H1 (cell line): ENCODE measurements at regions not wholly inside any gene's neighbourhood (a gene's known extent, or its start where the extent isn't known, plus 50 kb on each side); places are given as distances from the start of the nearest gene placed in this dataset.

ENCODE experiments used
- CTCF ChIA-PET: fragments of 300-600 bp; sonication (Branson Sonifier 250); formaldehyde crosslinking; loops from one replicate; lab custom pipeline; 2021; ENCODE audit not compliant: partially characterized antibody; lab: Charles Lee
- POLR2A ChIA-PET: fragments of 300-600 bp; sonication (Branson Sonifier 250); formaldehyde crosslinking; loops from one replicate; lab custom pipeline; 2021; ENCODE audit warnings: inconsistent platforms; ENCODE audit not compliant: partially characterized antibody; lab: Charles Lee
- DNase-seq, 2 experiments: peaks; one replicate each; pipeline versions ENCODE4 v3.0.0 to v3.0.0-alpha.2; 2010 to 2022; ENCODE audit warnings: low spot score in 2 of 2, low read depth in 1 of 2, mixed read lengths in 1 of 2
- FAIRE-seq: peaks from 2 replicates; lab custom pipeline; 2011; peaks lifted over from hg19 to GRCh38; lab: Jason Lieb, UNC
- H2AFZ ChIP-seq: 2 replicates; pipeline ENCODE4 v1.8.1; 2012; ENCODE audit warnings: low read length, inconsistent platforms
- H2AK5ac ChIP-seq: 2 replicates; pipeline ENCODE4 v1.6.1; 2013; ENCODE audit warnings: low read depth, low read length
- H2BK120ac ChIP-seq: replicated peaks from 2 replicates; pipeline ENCODE3; 2013; ENCODE audit warnings: low read depth, low read length, inconsistent platforms
- H2BK12ac ChIP-seq: 2 replicates; pipeline ENCODE4 v1.6.1; 2013; ENCODE audit warnings: low read depth, low read length
- H2BK15ac ChIP-seq: 2 replicates; pipeline ENCODE4 v1.6.1; 2013; ENCODE audit warnings: low read length
- H2BK20ac ChIP-seq: 2 replicates; pipeline ENCODE4 v1.6.1; 2013; ENCODE audit warnings: low read length
- H2BK5ac ChIP-seq: 2 replicates; pipeline ENCODE4 v1.6.1; 2013; ENCODE audit warnings: low read depth, low read length
- H3K14ac ChIP-seq: 2 replicates; pipeline ENCODE4 v1.6.1; 2013; ENCODE audit warnings: inconsistent platforms; ENCODE audit not compliant: insufficient read length
- H3K18ac ChIP-seq: 2 replicates; pipeline ENCODE4 v1.6.1; 2013; ENCODE audit warnings: low read length; ENCODE audit errors: extremely low read depth
- H3K23ac ChIP-seq: 2 replicates; pipeline ENCODE4 v1.6.1; 2013; ENCODE audit warnings: inconsistent platforms; ENCODE audit not compliant: insufficient read length
- H3K23me2 ChIP-seq: 2 replicates; pipeline ENCODE4 v1.6.1; 2013; ENCODE audit warnings: low read depth, low read length
- H3K27ac ChIP-seq: 2 replicates; pipeline ENCODE4 v1.6.1; 2011; ENCODE audit warnings: low read depth, low read length, inconsistent platforms
- H3K27me3 ChIP-seq, 4 experiments: replicated peaks in 1 of 4; 1 replicate in 1 of 4; 2 replicates in 3 of 4; pipeline versions ENCODE4 v1.6.1 to v1.8.1; 2011 to 2013; ENCODE audit warnings: low read length in 3 of 4, mild to moderate bottlenecking in 3 of 4, inconsistent platforms in 2 of 4, mixed read lengths in 2 of 4, moderate library complexity in 1 of 4; ENCODE audit not compliant: control insufficient read depth in 3 of 4, insufficient read depth in 3 of 4; ENCODE audit errors: extremely low read depth in 1 of 4
- H3K36me3 ChIP-seq, 4 experiments: 2 replicates each; pipeline versions ENCODE4 v1.6.1 to v1.8.1; 2011 to 2013; ENCODE audit warnings: mild to moderate bottlenecking in 4 of 4, low read length in 3 of 4, moderate library complexity in 2 of 4, control low read depth in 1 of 4, inconsistent platforms in 1 of 4; ENCODE audit not compliant: insufficient read depth in 4 of 4, control insufficient read depth in 2 of 4
- H3K4ac ChIP-seq: replicated peaks from 2 replicates; pipeline ENCODE3; 2013; ENCODE audit warnings: low read length, low read depth, mixed read lengths, inconsistent platforms; ENCODE audit not compliant: insufficient read length
- H3K4me1 ChIP-seq, 4 experiments: replicated peaks in 1 of 4; 1 replicate in 1 of 4; 2 replicates in 3 of 4; pipeline versions ENCODE4 v1.6.1 to v1.8.1; 2011 to 2013; ENCODE audit warnings: low read length in 3 of 4, inconsistent platforms in 2 of 4, mixed read lengths in 1 of 4; ENCODE audit not compliant: insufficient read depth in 4 of 4, control insufficient read depth in 3 of 4
- H3K4me2 ChIP-seq, 2 experiments: 2 replicates each; pipeline versions ENCODE4 v1.6.1 to v1.8.1; 2011 to 2013; ENCODE audit warnings: low read depth in 2 of 2, low read length in 2 of 2, control low read depth in 1 of 2, inconsistent platforms in 1 of 2, mild to moderate bottlenecking in 1 of 2; ENCODE audit not compliant: insufficient read depth in 1 of 2
- H3K4me3 ChIP-seq, 4 experiments: fragments of 200-600, 300-600 bp in 1 of 4; sonication (generic), shearing (Covaris generic), sonication (Bioruptor Twin) in 1 of 4; 2 replicates each; pipeline versions ENCODE4 v1.5.1 to v1.8.1; 2011 to 2016; ENCODE audit warnings: low read length in 4 of 4, low read depth in 3 of 4, control low read depth in 2 of 4, inconsistent platforms in 2 of 4, mild to moderate bottlenecking in 2 of 4, mixed read lengths in 1 of 4, moderate library complexity in 1 of 4; ENCODE audit not compliant: insufficient read depth in 2 of 4; ENCODE audit errors: extremely low read depth in 1 of 4
- H3K56ac ChIP-seq: replicated peaks from 2 replicates; pipeline ENCODE3; 2013; ENCODE audit warnings: low read depth, mild to moderate bottlenecking, mixed read lengths, low read length, inconsistent platforms; ENCODE audit not compliant: insufficient read length
- H3K79me1 ChIP-seq: 2 replicates; pipeline ENCODE4 v1.6.1; 2013; ENCODE audit warnings: low read depth, low read length, control low read depth
- H3K79me2 ChIP-seq, 2 experiments: 2 replicates each; pipeline versions ENCODE4 v1.6.1 to v1.8.1; 2012 to 2013; ENCODE audit warnings: low read length in 2 of 2, mild to moderate bottlenecking in 2 of 2, inconsistent platforms in 1 of 2; ENCODE audit not compliant: insufficient read depth in 2 of 2, control insufficient read depth in 1 of 2
- H3K9ac ChIP-seq, 4 experiments: replicated peaks in 1 of 4; 1 replicate in 1 of 4; 2 replicates in 3 of 4; pipeline versions ENCODE4 v1.6.1 to v1.8.1; 2011 to 2013; ENCODE audit warnings: low read depth in 3 of 4, low read length in 3 of 4, control low read depth in 2 of 4, mild to moderate bottlenecking in 2 of 4, moderate library complexity in 2 of 4, inconsistent platforms in 1 of 4; ENCODE audit errors: extremely low read depth in 1 of 4
- H3K9me3 ChIP-seq, 2 experiments: 2 replicates each; pipeline versions ENCODE4 v1.6.1 to v1.8.1; 2012 to 2013; ENCODE audit warnings: mild to moderate bottlenecking in 2 of 2, moderate library complexity in 2 of 2, control low read depth in 1 of 2, inconsistent platforms in 1 of 2, low read depth in 1 of 2, low read length in 1 of 2, mixed read lengths in 1 of 2; ENCODE audit not compliant: insufficient read depth in 2 of 2
- H4K20me1 ChIP-seq, 2 experiments: replicated peaks in 1 of 2; 2 replicates each; pipeline versions ENCODE3 to v1.8.1; 2011 to 2013; ENCODE audit warnings: inconsistent platforms in 2 of 2, low read length in 2 of 2, mild to moderate bottlenecking in 1 of 2; ENCODE audit not compliant: insufficient read depth in 2 of 2, control insufficient read depth in 1 of 2
- H4K5ac ChIP-seq: 2 replicates; pipeline ENCODE4 v1.6.1; 2013; ENCODE audit warnings: low read length, low read depth, mixed read lengths, inconsistent platforms; ENCODE audit not compliant: insufficient read length
- H4K8ac ChIP-seq: 2 replicates; pipeline ENCODE4 v1.8.0; 2013; ENCODE audit warnings: mild to moderate bottlenecking, moderate library complexity, low read length, inconsistent platforms; ENCODE audit not compliant: insufficient read depth; ENCODE audit errors: extremely low read depth
- H4K91ac ChIP-seq: replicated peaks from 2 replicates; pipeline ENCODE3; 2013; ENCODE audit warnings: low read length, mixed read lengths, inconsistent platforms; ENCODE audit not compliant: insufficient read length
- ASH2L ChIP-seq: fragments of 200-600, 300-600 bp; sonication (generic); IDR thresholded peaks from one replicate; pipeline ENCODE4 v1.7.1; 2017; ENCODE audit warnings: low read length
- CBX8 ChIP-seq: fragments of 300-800, 300-1000 bp; sonication (generic); IDR thresholded peaks from 2 replicates; pipeline ENCODE4 v1.7.1; 2016; ENCODE audit warnings: low read depth, low read length, borderline replicate concordance
- EZH2 ChIP-seq: fragments of 200-600 bp; sonication (generic); IDR thresholded peaks from 2 replicates; pipeline ENCODE4 v1.7.1; 2012; ENCODE audit warnings: low read depth, mild to moderate bottlenecking, moderate library complexity, low read length, inconsistent platforms; ENCODE audit not compliant: severe bottlenecking
- JUN ChIP-seq: IDR thresholded peaks from 2 replicates; pipeline ENCODE4 v1.6.1; 2011; ENCODE audit warnings: low read depth, mild to moderate bottlenecking, improper control_type of control experiment, low read length
- RBBP5 ChIP-seq: IDR thresholded peaks from 2 replicates; pipeline ENCODE4 v1.7.1; 2012; ENCODE audit warnings: low read depth, mild to moderate bottlenecking, inconsistent platforms, low read length, moderate library complexity, borderline replicate concordance
- RNF2 ChIP-seq: fragments of 200-900, 300-1000 bp; sonication (generic); IDR thresholded peaks from 2 replicates; pipeline ENCODE4 v1.7.1; 2016; ENCODE audit warnings: borderline replicate concordance, low read depth, mild to moderate bottlenecking, antibody characterized with exemption, low read length; ENCODE audit not compliant: poor library complexity, severe bottlenecking; ENCODE audit errors: missing control alignments
- SRF ChIP-seq: IDR thresholded peaks from 2 replicates; pipeline ENCODE4 v1.6.1; 2011; ENCODE audit warnings: mild to moderate bottlenecking, low read depth, low read length, moderate library complexity
- TAF7 ChIP-seq: optimal IDR thresholded peaks from 2 replicates; pipeline ENCODE3; 2011; ENCODE audit warnings: low read depth, mild to moderate bottlenecking, inconsistent platforms, low read length, moderate library complexity, borderline replicate concordance
- TBP ChIP-seq: IDR thresholded peaks from 2 replicates; pipeline ENCODE4 v1.6.1; 2011; ENCODE audit warnings: low read depth, low read length, improper control_type of control experiment
- WGBS, 2 experiments: shearing (Covaris generic) in 1 of 2; methylation state at CpG; one replicate each; pipeline versions ENCODE4 v1.1.6 to v1.1.7; 2013 to 2015; ENCODE audit warnings: low lambda C conversion rate in 2 of 2, mixed read lengths in 2 of 2, inconsistent platforms in 1 of 2, low coverage in 1 of 2, missing lambda C conversion rate in 1 of 2; ENCODE audit not compliant: insufficient replicate concordance in 2 of 2, insufficient coverage in 1 of 2, insufficient read length in 1 of 2; ENCODE audit errors: extremely low coverage in 1 of 2, missing lambda C conversion rate in 1 of 2; 5-methylcytosine and 5-hydroxymethylcytosine counted together

DNA sequence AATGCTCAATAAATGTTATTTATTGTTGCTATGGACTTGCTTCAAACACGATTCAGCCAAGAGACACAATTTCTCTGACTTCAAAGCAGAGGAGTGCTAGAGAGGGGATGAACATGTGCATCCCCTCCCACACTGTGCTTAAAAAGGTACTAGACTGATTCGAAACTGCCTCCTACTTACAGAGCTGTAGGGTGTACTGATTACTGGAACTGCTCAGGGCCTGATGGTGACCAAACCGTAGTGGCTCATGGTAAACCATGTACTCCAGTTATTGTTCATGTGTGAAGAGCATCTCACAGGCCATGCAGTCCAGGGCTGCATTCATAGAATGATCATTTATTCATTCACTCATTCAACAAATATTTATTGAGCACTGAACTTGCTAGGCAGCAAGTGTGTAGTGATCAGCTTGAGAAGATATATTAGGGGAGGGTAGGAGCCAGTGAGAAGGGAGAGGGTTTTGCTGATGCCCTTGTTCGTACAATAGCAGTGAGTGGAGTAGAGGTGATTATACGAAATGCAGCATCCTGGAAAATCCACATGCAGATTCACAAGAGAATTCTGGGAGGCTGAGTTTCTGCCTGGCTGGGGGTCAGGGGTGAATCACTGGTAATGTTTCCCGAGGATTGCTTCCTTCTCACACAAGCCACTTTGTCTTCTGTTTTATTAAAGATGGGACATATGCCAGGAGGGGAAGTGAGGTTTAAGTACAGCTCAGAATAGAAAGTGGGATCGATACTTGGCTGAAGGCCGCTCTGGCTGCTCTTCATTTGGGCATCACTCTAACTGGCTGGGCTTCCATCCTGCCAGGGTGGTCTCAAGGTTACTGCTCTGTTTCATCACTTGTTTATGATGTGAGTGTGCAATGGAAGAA lies 245.4 kb downstream of the RAD51AP2 start:
- ChIA-PET POLR2A (no interaction called here), CTCF (interaction anchor here (2.9 kb wide), 1 partner anchor 37 kb away, joined by 14 read pairs; no protein-coding TSS in a partner anchor)
- Histone ChIP-seq H3K9ac (no peak overlapping the region), H3K4ac (no peak overlapping the region), H2BK120ac (no peak overlapping the region), H2BK5ac (no peak overlapping the region), H3K79me2 (no peaks in the 10 kb centered on the region), H2BK20ac (no peak overlapping the region), H4K8ac (no peak overlapping the region), H3K4me2 (no peak overlapping the region), H2BK12ac (no peak overlapping the region), H3K79me1 (no peaks in the 10 kb centered on the region), H3K23ac (no peak overlapping the region), H4K91ac (no peak overlapping the region), H3K56ac (no peak overlapping the region), H3K18ac (no peak overlapping the region), H4K20me1 (no peaks in the 10 kb centered on the region), H3K36me3 (no peaks in the 10 kb centered on the region), H3K4me3 (no peak overlapping the region), H2BK15ac (no peak overlapping the region), H3K27me3 (no peaks in the 10 kb centered on the region), H2AK5ac (no peak overlapping the region), H2AFZ (no peak overlapping the region), H3K4me1 (no peaks in the 10 kb centered on the region), H3K14ac (no peak overlapping the region), H3K23me2 (no peaks in the 10 kb centered on the region), H4K5ac (no peak overlapping the region), H3K9me3 (no peaks in the 10 kb centered on the region), H3K27ac (no peak overlapping the region)
- DNase-seq: no peak
- 87% methylated on average over 8 of the region's 8 CpGs; no CpG with 5 or more reads in 1 of the 2 experiments for WGBS, 2 experiments
- FAIRE-seq: no peak
- TF ChIP-seq SRF: no peak
- no peak for TF ChIP-seq EZH2
- TF ChIP-seq CBX8: no peak
- no peak for TF ChIP-seq RNF2
- TF ChIP-seq RBBP5: no peak
- TF ChIP-seq ASH2L: no peak
- TF ChIP-seq TAF7: no peak
- no peak for TF ChIP-seq TBP
- TF ChIP-seq JUN: no peak
